ENCODE measurements at regions not wholly inside any gene's neighbourhood (a gene's known extent, or its start where the extent isn't known, plus 50 kb on each side); places are given as distances from the start of the nearest gene placed in this dataset.

GRCh38 chr4:95898226-95898625 is 58.3 kb downstream of the PDHA2 start:
- ATAC-seq (ENCODE audit: low read depth) (no peak), DNase-seq (no peak)
- peaks cover 3% of the 10 kb centered on the region; the same call in 1 of the 2 replicates for H3K9me3 ChIP-seq (ENCODE audit: control insufficient read depth, insufficient read depth, low read length)
- H2BK5ac ChIP-seq (ENCODE audit: low read depth, low read length, poor library complexity, severe bottlenecking), result no peak overlapping the region
- H4K8ac ChIP-seq (ENCODE audit: low read depth in 2 of 2, low read length in 2 of 2), result no peak overlapping the region
- no peak overlapping the region for H2AK5ac ChIP-seq (ENCODE audit: low read depth, low read length)
- no peaks in the 10 kb centered on the region for H3K4me1 ChIP-seq (ENCODE audit: control insufficient read depth, insufficient read depth, low read length)
- no peaks in the 10 kb centered on the region for H3K27me3 ChIP-seq (ENCODE audit: control insufficient read depth, insufficient read depth, low read length)
- no peak overlapping the region for H2BK15ac ChIP-seq (ENCODE audit: low read depth, low read length)
- in situ Hi-C loops (cut with MboI; ENCODE audit: low sequenced_read_pairs), result no loop called here
- ChIA-PET CTCF (no interaction called here), POLR2A (ENCODE audit: unreplicated experiment) (no interaction called here)
- no peaks in the 10 kb centered on the region for H3K36me3 ChIP-seq (ENCODE audit: control insufficient read depth, insufficient read depth, low read length)
- no peak overlapping the region for H4K5ac ChIP-seq (ENCODE audit: low read depth, low read length)
- TF ChIP-seq CEBPB (IDR thresholded peaks at IDR 0.05; ENCODE audit: low read depth, low read length), result no peak
- TF ChIP-seq MAZ (IDR thresholded peaks at IDR 0.05; ENCODE audit: borderline replicate concordance, low read depth, low read length), result no peak
- TF ChIP-seq, protein P1, sequence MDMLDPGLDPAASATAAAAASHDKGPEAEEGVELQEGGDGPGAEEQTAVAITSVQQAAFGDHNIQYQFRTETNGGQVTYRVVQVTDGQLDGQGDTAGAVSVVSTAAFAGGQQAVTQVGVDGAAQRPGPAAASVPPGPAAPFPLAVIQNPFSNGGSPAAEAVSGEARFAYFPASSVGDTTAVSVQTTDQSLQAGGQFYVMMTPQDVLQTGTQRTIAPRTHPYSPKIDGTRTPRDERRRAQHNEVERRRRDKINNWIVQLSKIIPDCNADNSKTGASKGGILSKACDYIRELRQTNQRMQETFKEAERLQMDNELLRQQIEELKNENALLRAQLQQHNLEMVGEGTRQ (IDR thresholded peaks at IDR 0.05; ENCODE audit: low read depth, low read length), result no peak
- TF ChIP-seq BHLHE40 (IDR thresholded peaks at IDR 0.05; ENCODE audit: low read depth, low read length), result no peak
- no peak for TF ChIP-seq NFE2L2 (IDR thresholded peaks at IDR 0.05; ENCODE audit: low read depth, low read length)
- H3K27ac ChIP-seq (ENCODE audit: insufficient read depth, low read length), result no peak overlapping the region
- no peaks in the 10 kb centered on the region for H3K9me1 ChIP-seq (ENCODE audit: insufficient read depth, low read length)
- no peak overlapping the region for H2BK120ac ChIP-seq (ENCODE audit: low read depth, low read length)
- no peaks in the 10 kb centered on the region for H4K20me1 ChIP-seq (ENCODE audit: insufficient read depth, low read length)
- no peak overlapping the region for H3K4me3 ChIP-seq (ENCODE audit: insufficient read depth, low read depth, low read length)
- no peak overlapping the region for H3K14ac ChIP-seq (replicated peaks; ENCODE audit: low read depth, low read length)
- dilution Hi-C loops (cut with HindIII; ENCODE audit: low sequenced_read_pairs, unreplicated experiment), result no loop called here
- BruUV-seq (replicated peaks), result no TSS peak
- H3K9ac ChIP-seq (ENCODE audit: low read depth, low read length), result no peak overlapping the region
- no peak overlapping the region for H2AFZ ChIP-seq (replicated peaks; ENCODE audit: low read length, poor library complexity)
- no peak overlapping the region for H3K4me2 ChIP-seq (ENCODE audit: low read depth, low read length)
- no peak overlapping the region for H2AK9ac ChIP-seq (replicated peaks; ENCODE audit: low read depth, low read length, poor library complexity)
- H2BK20ac ChIP-seq (ENCODE audit: low read depth, low read length), result no peak overlapping the region
- H3K79me1 ChIP-seq (ENCODE audit: low read depth in 1 of 2, low read length in 2 of 2), result no peaks in the 10 kb centered on the region
- no peak overlapping the region for H3K56ac ChIP-seq (ENCODE audit: extremely low read depth, insufficient read depth, low read length)
- WGBS, 2 experiments (ENCODE audit: extremely low coverage in 2 of 2, insufficient read length in 1 of 2), result no CpG with 5 or more reads among the region's 2 CpGs
- H3K18ac ChIP-seq (ENCODE audit: low read depth, low read length), result no peak overlapping the region
- H3K4ac ChIP-seq (ENCODE audit: low read depth, low read length), result no peak overlapping the region
- no peak overlapping the region for H3K23ac ChIP-seq (ENCODE audit: low read depth, low read length)
- H4K91ac ChIP-seq (ENCODE audit: insufficient read depth, low read depth, low read length), result no peak overlapping the region
- intact Hi-C loops (cut with micrococcal nuclease), result no loop called here
